Breast epithelium (tissue), 4 donors: ENCODE measurements at regions not wholly inside any gene's neighbourhood (a gene's known extent, or its start where the extent isn't known, plus 50 kb on each side); places are given as distances from the start of the nearest gene placed in this dataset.

Experiments
- DNase-seq, 2 donors: peaks; one replicate each; pipeline ENCODE4 v3.0.0-alpha.2; 2019; ENCODE audit warnings: low spot score in 2 of 2
- H3K27ac ChIP-seq, 2 donors: fragments of 200-600 bp; sonication (generic) in 1 of 2; one replicate each; pipeline ENCODE4 v1.5.1; 2016 to 2019; ENCODE audit warnings: mild to moderate bottlenecking in 1 of 2
- H3K27me3 ChIP-seq, 2 donors: fragments of 200-600 bp; sonication (generic) in 1 of 2; one replicate each; pipeline versions ENCODE4 v1.5.1 to v1.6.0; 2017 to 2019; ENCODE audit warnings: control low read depth in 1 of 2, mild to moderate bottlenecking in 1 of 2
- H3K36me3 ChIP-seq: fragments of 200-600 bp; one replicate; pipeline ENCODE4 v1.5.1; 2019
- H3K4me1 ChIP-seq, 2 donors: fragments of 200-600 bp; sonication (generic); one replicate each; pipeline ENCODE4 v1.5.1; 2016 to 2019; ENCODE audit warnings: control low read depth in 1 of 2
- H3K4me3 ChIP-seq, 3 donors: fragments of 200-600 bp; sonication (generic); 1 replicate in 2 of 3; 2 replicates in 1 of 3; pipeline ENCODE4 v1.5.1; 2016 to 2019; ENCODE audit warnings: mild to moderate bottlenecking in 3 of 3, moderate library complexity in 2 of 3
- H3K9me3 ChIP-seq, 2 donors: fragments of 200-600 bp; sonication (generic) in 1 of 2; one replicate each; pipeline ENCODE4 v1.5.1; 2016 to 2019; ENCODE audit warnings: control low read depth in 1 of 2
- CTCF ChIP-seq, 3 donors: fragments of 450-650 bp; IDR thresholded peaks; one replicate each; pipeline ENCODE4 v1.5.1; 2016 to 2017; ENCODE audit warnings: antibody characterized with exemption in 3 of 3, mild to moderate bottlenecking in 3 of 3, moderate library complexity in 3 of 3
- POLR2A ChIP-seq: fragments of 450-650 bp; IDR thresholded peaks from one replicate; pipeline ENCODE4 v1.6.1; 2016; ENCODE audit warnings: antibody characterized with exemption, mild to moderate bottlenecking, moderate library complexity
- POLR2AphosphoS5 ChIP-seq, 3 donors: sonication (generic); formaldehyde crosslinking; IDR thresholded peaks; one replicate each; pipeline ENCODE4 v1.6.1; 2017; ENCODE audit warnings: antibody characterized with exemption in 3 of 3
- intact Hi-C: fragments of 100-400 bp; cut with DNase I; formaldehyde crosslinking; loops from one replicate; pipeline ENCODE4 v1.15.1; 2023; ENCODE audit warnings: low total_unique reads

GRCh38 chr1:103177108-103177775 lies 68.9 kb upstream of the COL11A1 start:
- H3K27ac ChIP-seq = no peak overlapping the region
- intact Hi-C loops = no loop called here
- no peak overlapping the region for H3K4me3 ChIP-seq
- H3K36me3 ChIP-seq = no peaks in the 10 kb centered on the region
- H3K27me3 ChIP-seq = no peaks in the 10 kb centered on the region
- H3K9me3 ChIP-seq = no peaks in the 10 kb centered on the region
- H3K4me1 ChIP-seq = no peaks in the 10 kb centered on the region
- TF ChIP-seq CTCF (IDR thresholded peaks at IDR 0.05) (no peak), POLR2AphosphoS5 (IDR thresholded peaks at IDR 0.05) (no peak), POLR2A (no peak)
- no peak for DNase-seq

- Histone ChIP-seq H3K9me3 (no peaks in the 10 kb centered on the region), H3K27me3 (no peaks in the 10 kb centered on the region), H3K27ac (no peak overlapping the region), H3K4me3 (no peak overlapping the region), H3K4me1 (no peaks in the 10 kb centered on the region), H3K36me3 (no peaks in the 10 kb centered on the region)
- TF ChIP-seq POLR2AphosphoS5 (IDR thresholded peaks at IDR 0.05) (no peak), CTCF (IDR thresholded peaks at IDR 0.05) (no peak), POLR2A (no peak)
- intact Hi-C loops = no loop called here
- no peak for DNase-seq
These were observed 62.8 kb upstream of the COL11A1 start for GRCh38 chr1:103171041-103171590.

GRCh38 chr1:103170609-103171008 lies 62.3 kb upstream of the COL11A1 start:
- intact Hi-C loops = no loop called here
- Histone ChIP-seq H3K27me3 (no peaks in the 10 kb centered on the region), H3K27ac (no peak overlapping the region), H3K36me3 (no peaks in the 10 kb centered on the region), H3K9me3 (no peaks in the 10 kb centered on the region), H3K4me3 (no peak overlapping the region), H3K4me1 (no peaks in the 10 kb centered on the region)
- no peak for DNase-seq
- no peak for TF ChIP-seq POLR2AphosphoS5 (IDR thresholded peaks at IDR 0.05)
- TF ChIP-seq POLR2A = no peak
- TF ChIP-seq CTCF (IDR thresholded peaks at IDR 0.05) = no peak

GRCh38 chr1:103162360-103162759 lies 54.0 kb upstream of the COL11A1 start:
- Histone ChIP-seq H3K9me3 (no peaks in the 10 kb centered on the region), H3K27ac (no peak overlapping the region), H3K36me3 (no peaks in the 10 kb centered on the region), H3K4me1 (no peaks in the 10 kb centered on the region), H3K27me3 (no peaks in the 10 kb centered on the region), H3K4me3 (no peak overlapping the region)
- DNase-seq = no peak
- no peak for TF ChIP-seq POLR2A
- TF ChIP-seq POLR2AphosphoS5 (IDR thresholded peaks at IDR 0.05) = no peak
- TF ChIP-seq CTCF (IDR thresholded peaks at IDR 0.05) = no peak
- intact Hi-C loops = no loop called here

GRCh38 chr1:103160281-103160680 lies 52.0 kb upstream of the COL11A1 start:
- intact Hi-C loops = no loop called here
- no peak overlapping the region for H3K27ac ChIP-seq
- no peaks in the 10 kb centered on the region for H3K9me3 ChIP-seq
- H3K27me3 ChIP-seq = no peaks in the 10 kb centered on the region
- peaks cover 0 to 5% of the 10 kb centered on the region in 2 donors for H3K4me1 ChIP-seq
- TF ChIP-seq POLR2AphosphoS5 (IDR thresholded peaks at IDR 0.05) (no peak), CTCF (IDR thresholded peaks at IDR 0.05) (no peak), POLR2A (no peak)
- no peak for DNase-seq
- H3K36me3 ChIP-seq = no peaks in the 10 kb centered on the region
- no peak overlapping the region for H3K4me3 ChIP-seq
